Amniotic stem cell (primary cell): ENCODE measurements at regions not wholly inside any gene's neighbourhood (a gene's known extent, or its start where the extent isn't known, plus 50 kb on each side); places are given as distances from the start of the nearest gene placed in this dataset.
"Not testable (repeated sequence)": the region's sequence is repeated elsewhere in the genome, so short reads cannot be mapped to it uniquely, and the experiment has no call there.

Source experiments
- DNase-seq: peaks from one replicate; lab custom pipeline; 2025; lab: John Stamatoyannopoulos, UW

GRCh38 chr6:5898102-5898501 lies 108.6 kb downstream of the NRN1 start:
- no peak for DNase-seq

- no peak for DNase-seq
Observed at GRCh38 chr6:5896476-5897200, 110.1 kb downstream of the NRN1 start.

- DNase-seq = no peak
Observed at GRCh38 chr6:5894357-5894756, 112.4 kb downstream of the NRN1 start.

GRCh38 chr6:5893295-5893694 lies 113.4 kb downstream of the NRN1 start:
- no peak for DNase-seq

GRCh38 chr6:5892669-5893068 lies 114.1 kb downstream of the NRN1 start:
- no peak for DNase-seq

GRCh38 chr6:5878792-5879191 lies 127.9 kb downstream of the NRN1 start:
- no peak for DNase-seq

- DNase-seq = no peak
Observed at GRCh38 chr6:5876076-5876475, 130.6 kb downstream of the NRN1 start.

- DNase-seq = not testable (repeated sequence)
Observed at GRCh38 chr6:5873976-5874375, 132.7 kb downstream of the NRN1 start.

GRCh38 chr6:5871296-5871695 lies 135.4 kb downstream of the NRN1 start:
- DNase-seq = no peak

- DNase-seq = no peak
Observed at GRCh38 chr6:5869676-5870075, 137.0 kb downstream of the NRN1 start.

- DNase-seq = no peak
Observed at GRCh38 chr6:5869261-5869660, 137.5 kb downstream of the NRN1 start.

GRCh38 chr6:5866547-5867051 lies 140.1 kb downstream of the NRN1 start:
- no peak for DNase-seq

GRCh38 chr6:5865506-5866031 lies 141.2 kb downstream of the NRN1 start:
- no peak for DNase-seq

GRCh38 chr6:5860849-5861248 lies 145.9 kb downstream of the NRN1 start:
- DNase-seq = no peak

GRCh38 chr6:5855787-5856470 lies 150.8 kb downstream of the NRN1 start:
- DNase-seq = no peak

GRCh38 chr6:5854899-5855298 lies 151.8 kb downstream of the NRN1 start:
- no peak for DNase-seq

- no peak for DNase-seq
Observed at GRCh38 chr6:5851261-5851757, 155.4 kb downstream of the NRN1 start.

GRCh38 chr6:5850848-5851255 lies 155.9 kb downstream of the NRN1 start:
- no peak for DNase-seq

GRCh38 chr6:5846889-5847288 lies 159.8 kb downstream of the NRN1 start:
- DNase-seq = no peak

- DNase-seq = no peak
Observed at GRCh38 chr6:5846335-5846734, 160.4 kb downstream of the NRN1 start.

GRCh38 chr6:5843078-5843477 lies 163.6 kb downstream of the NRN1 start:
- DNase-seq = no peak

- no peak for DNase-seq
Observed at GRCh38 chr6:5840734-5841390, 165.9 kb downstream of the NRN1 start.
